ENCODE measurements at regions not wholly inside any gene's neighbourhood (a gene's known extent, or its start where the extent isn't known, plus 50 kb on each side); places are given as distances from the start of the nearest gene placed in this dataset.

DNA sequence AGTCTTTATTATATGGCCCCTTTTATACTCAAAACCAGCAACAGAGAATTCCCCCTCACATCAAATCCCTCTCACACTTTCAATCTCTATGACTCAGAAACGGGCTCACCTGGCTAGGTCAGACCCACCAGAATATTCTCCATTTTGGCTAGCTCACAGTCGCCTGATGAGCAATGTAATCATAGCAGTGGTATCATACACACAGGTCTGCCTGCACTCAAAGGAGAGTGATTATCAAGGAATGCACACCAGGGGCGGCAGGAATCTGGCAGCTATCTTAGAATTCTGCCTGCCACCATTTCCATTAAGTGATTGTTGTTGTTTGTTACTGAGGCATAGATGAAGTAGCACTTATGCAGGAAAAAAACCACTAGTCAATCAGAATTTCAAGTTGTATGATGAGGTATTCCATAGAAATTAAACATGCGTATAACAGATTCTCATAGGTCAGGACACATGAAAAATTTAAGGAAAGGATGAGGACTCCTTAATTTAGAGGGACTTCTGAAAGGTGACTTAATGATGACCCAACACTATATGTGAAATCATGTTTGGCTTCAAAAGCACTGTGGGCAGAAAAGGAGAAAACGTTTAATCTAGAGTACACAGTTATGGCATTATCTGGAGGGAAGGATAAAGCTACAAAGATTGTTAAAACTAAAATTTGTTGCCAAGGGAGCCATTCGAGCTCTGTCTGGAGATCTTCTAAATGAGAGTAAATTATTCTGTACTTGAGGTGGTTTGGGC is 185.8 kb upstream of the DDI1 start:
- DNase-seq (ENCODE audit: low read depth in 3 of 3, low spot score in 1 of 3), result no peak

DNA sequence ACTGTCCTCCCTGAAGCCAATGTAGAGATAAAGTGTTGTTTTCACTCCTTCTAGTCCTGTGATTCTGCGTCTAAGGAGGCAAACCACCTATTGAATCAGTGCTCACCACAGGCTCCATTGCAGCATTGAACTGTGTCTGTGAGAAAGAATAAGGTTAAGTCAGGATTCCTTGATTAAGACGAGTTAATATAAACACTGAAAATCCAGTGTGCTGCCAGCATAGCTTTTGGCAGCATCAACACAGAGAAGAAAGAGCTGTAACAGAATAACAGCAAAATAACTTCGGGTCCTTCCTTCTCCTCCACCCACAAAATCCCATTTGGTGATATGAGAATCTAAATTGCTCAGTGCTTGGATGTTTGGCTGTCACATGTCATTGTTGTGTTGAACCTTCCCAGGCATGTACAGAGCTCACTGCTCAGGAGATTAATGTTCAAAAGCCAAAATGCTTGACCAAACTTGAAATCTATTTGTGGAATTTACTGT is 185.2 kb upstream of the DDI1 start:
- DNase-seq (ENCODE audit: low read depth in 3 of 3, low spot score in 1 of 3), result no peak
